Muscle layer of colon (tissue), 2 donors: ENCODE measurements at regions not wholly inside any gene's neighbourhood (a gene's known extent, or its start where the extent isn't known, plus 50 kb on each side); places are given as distances from the start of the nearest gene placed in this dataset.

ENCODE experiments used
- H3K27ac ChIP-seq: one replicate; pipeline ENCODE4 v1.7.0; 2013; ENCODE audit warnings: low read depth, mild to moderate bottlenecking, low read length, moderate library complexity
- H3K27me3 ChIP-seq, 2 donors: one replicate each; pipeline ENCODE4 v1.7.0; 2013; ENCODE audit warnings: low read length in 2 of 2, mild to moderate bottlenecking in 2 of 2; ENCODE audit not compliant: insufficient read depth in 2 of 2, control insufficient read depth in 1 of 2
- H3K36me3 ChIP-seq: one replicate; pipeline ENCODE4 v1.7.0; 2013; ENCODE audit warnings: mild to moderate bottlenecking, low read length; ENCODE audit not compliant: insufficient read depth
- H3K4me1 ChIP-seq: one replicate; pipeline ENCODE4 v1.7.0; 2013; ENCODE audit warnings: mild to moderate bottlenecking, low read length; ENCODE audit not compliant: insufficient read depth
- H3K4me3 ChIP-seq, 2 donors: one replicate each; pipeline ENCODE4 v1.7.0; 2013; ENCODE audit warnings: low read length in 2 of 2, low read depth in 1 of 2, mild to moderate bottlenecking in 1 of 2, moderate library complexity in 1 of 2
- H3K9ac ChIP-seq: one replicate; pipeline ENCODE4 v1.7.0; 2013; ENCODE audit warnings: low read length
- H3K9me3 ChIP-seq: one replicate; pipeline ENCODE4 v1.7.0; 2013; ENCODE audit warnings: mild to moderate bottlenecking, low read length
- donor health status: abdominal sarcoma.
- donor health status: Adenocarcinoma of cecum.

DNA sequence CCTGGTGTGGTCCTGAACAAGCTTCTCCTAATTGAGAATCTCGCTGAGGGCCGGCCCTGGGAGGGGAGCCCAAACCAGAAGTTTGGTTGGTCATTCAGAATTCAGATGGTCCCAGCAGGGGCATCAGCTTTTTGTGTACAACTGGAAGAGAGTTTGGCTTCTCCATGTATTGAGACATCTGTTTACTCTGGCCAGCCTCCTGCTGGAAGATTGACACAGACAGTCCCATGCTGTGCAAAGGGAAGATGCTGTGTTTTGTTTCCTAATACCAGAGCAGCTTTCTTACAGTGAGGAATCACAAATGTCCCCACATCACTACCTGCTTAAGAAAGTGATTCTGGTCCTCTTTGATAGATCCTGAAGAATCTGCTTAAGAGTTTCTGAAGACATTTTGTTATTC is 97.8 kb downstream of the PLEKHG1 start:
- no peaks in the 10 kb centered on the region for H3K36me3 ChIP-seq
- H3K4me3 ChIP-seq = no peak overlapping the region
- H3K4me1 ChIP-seq = peaks cover 16% of the 10 kb centered on the region
- no peaks in the 10 kb centered on the region for H3K9me3 ChIP-seq
- no peak overlapping the region for H3K27ac ChIP-seq
- H3K9ac ChIP-seq = no peak overlapping the region
- H3K27me3 ChIP-seq = no peaks in the 10 kb centered on the region

DNA sequence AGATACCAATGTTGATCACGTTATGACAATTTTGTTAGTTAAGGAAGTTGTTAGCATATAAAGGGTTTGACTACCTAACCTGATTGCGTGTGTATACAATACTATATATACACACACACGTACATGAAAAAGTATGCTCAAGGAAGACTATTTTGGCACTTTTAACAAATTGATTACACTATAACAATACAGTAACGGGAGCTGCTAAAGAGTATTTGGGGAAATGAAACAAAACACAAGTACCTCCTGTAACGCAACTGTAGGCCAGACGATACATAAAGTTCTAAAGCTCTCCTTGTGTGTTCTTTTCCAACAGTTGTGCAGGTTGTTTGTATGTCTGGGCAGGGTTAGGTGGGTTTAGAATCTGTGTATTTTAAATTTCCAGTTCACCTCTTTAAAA is 98.7 kb downstream of the PLEKHG1 start:
- Histone ChIP-seq H3K4me3 (no peak overlapping the region), H3K27ac (no peak overlapping the region), H3K36me3 (no peaks in the 10 kb centered on the region), H3K9me3 (no peaks in the 10 kb centered on the region), H3K9ac (no peak overlapping the region), H3K4me1 (peaks cover 16% of the 10 kb centered on the region), H3K27me3 (no peaks in the 10 kb centered on the region)

DNA sequence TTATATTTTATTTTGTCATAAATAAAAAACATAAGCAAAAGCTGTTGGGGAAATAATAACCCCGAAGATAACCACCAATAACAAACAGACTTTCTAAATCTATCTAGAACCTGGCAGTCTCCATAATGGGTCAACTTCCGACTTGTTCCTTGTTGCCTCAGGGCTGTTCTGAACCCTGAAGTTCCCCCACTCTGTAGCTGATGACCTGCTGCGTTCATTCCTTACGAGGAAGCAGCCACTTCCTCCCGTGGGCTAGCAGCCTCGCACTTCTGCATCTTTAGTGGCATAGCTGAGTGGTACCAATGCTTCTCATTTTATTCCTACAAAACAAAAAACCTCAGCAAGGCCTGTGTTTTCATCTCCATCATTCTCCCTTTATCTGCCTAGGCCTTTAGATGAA is 103.0 kb downstream of the PLEKHG1 start:
- Histone ChIP-seq H3K4me1 (no peaks in the 10 kb centered on the region), H3K9ac (no peak overlapping the region), H3K4me3 (no peak overlapping the region), H3K9me3 (no peaks in the 10 kb centered on the region), H3K36me3 (no peaks in the 10 kb centered on the region), H3K27ac (no peak overlapping the region), H3K27me3 (no peaks in the 10 kb centered on the region)

- H3K9ac ChIP-seq = no peak overlapping the region
- H3K27ac ChIP-seq = no peak overlapping the region
- no peaks in the 10 kb centered on the region for H3K36me3 ChIP-seq
- H3K4me3 ChIP-seq = no peak overlapping the region
- H3K27me3 ChIP-seq = no peaks in the 10 kb centered on the region
- H3K9me3 ChIP-seq = no peaks in the 10 kb centered on the region
- H3K4me1 ChIP-seq = no peaks in the 10 kb centered on the region
These were observed 104.9 kb downstream of the PLEKHG1 start for GRCh38 chr6:150704447-150705192.

DNA sequence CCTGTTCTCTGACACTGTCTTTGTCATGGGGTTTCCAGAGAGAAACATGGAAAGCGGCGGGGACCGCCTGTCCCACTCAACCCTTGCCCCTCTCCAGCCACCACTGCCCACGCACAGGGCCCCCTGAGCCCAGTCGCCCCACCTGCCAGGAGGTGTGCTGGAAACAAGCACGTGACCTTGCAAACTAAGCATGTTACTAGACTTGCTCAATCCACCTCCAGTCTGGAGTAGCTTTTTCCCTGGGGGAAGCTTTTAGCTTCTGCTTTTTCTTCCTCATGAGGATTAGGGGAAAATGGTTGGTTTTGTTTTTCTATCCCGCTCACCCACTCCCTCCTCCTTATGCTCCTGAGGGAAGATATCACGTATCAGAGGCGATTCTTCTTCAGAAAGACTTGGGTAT is 105.7 kb downstream of the PLEKHG1 start:
- Histone ChIP-seq H3K4me3 (no peak overlapping the region), H3K9ac (no peak overlapping the region), H3K27ac (no peak overlapping the region), H3K36me3 (no peaks in the 10 kb centered on the region), H3K27me3 (no peaks in the 10 kb centered on the region), H3K9me3 (no peaks in the 10 kb centered on the region), H3K4me1 (peaks cover 3% of the 10 kb centered on the region)

DNA sequence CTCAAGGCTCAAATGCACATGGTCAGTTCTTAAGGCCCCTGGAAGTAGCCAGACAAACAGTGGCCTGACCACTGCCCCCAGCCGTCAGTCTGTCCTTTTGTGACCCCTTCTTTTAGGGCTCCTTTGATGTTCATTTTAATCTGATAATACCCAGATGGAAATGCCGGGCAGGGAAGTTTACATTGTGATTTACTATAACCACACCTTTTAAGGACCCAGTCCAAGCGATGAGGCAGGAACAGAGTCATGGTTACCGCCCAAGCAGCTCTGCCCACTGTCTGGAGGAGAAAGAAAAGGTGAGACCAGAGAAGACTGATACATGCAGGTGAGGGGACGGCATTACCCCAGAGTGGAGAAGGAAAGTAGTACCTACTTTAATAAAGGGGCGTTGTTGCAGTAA is 110.6 kb downstream of the PLEKHG1 start:
- H3K9me3 ChIP-seq = no peaks in the 10 kb centered on the region
- H3K36me3 ChIP-seq = no peaks in the 10 kb centered on the region
- peaks cover 12% of the 10 kb centered on the region for H3K4me1 ChIP-seq
- no peaks in the 10 kb centered on the region for H3K27me3 ChIP-seq
- H3K9ac ChIP-seq = no peak overlapping the region
- no peak overlapping the region for H3K4me3 ChIP-seq
- no peak overlapping the region for H3K27ac ChIP-seq

DNA sequence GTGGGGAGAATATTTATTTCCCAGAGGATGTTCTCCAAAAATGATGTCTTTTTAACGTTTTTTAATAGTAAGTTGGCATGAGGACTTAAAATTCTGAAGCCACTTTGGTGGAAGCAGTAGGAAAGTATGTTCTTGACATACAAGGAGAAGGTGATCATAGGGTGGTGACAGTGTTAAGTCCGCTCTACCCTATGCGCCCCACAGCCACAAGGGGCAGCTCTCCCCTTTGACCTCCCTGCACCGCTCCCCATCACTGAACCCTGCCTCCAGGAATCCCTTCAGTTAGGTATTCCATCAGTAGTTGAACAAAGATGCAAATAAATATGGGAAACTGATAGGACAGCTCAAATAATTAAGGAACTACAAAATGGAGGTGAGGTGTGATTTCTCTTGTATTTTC is 111.4 kb downstream of the PLEKHG1 start:
- Histone ChIP-seq H3K9me3 (no peaks in the 10 kb centered on the region), H3K4me1 (peaks cover 12% of the 10 kb centered on the region), H3K27ac (no peak overlapping the region), H3K36me3 (no peaks in the 10 kb centered on the region), H3K27me3 (no peaks in the 10 kb centered on the region), H3K9ac (no peak overlapping the region), H3K4me3 (no peak overlapping the region)

- H3K27me3 ChIP-seq = no peaks in the 10 kb centered on the region
- H3K36me3 ChIP-seq = no peaks in the 10 kb centered on the region
- no peaks in the 10 kb centered on the region for H3K9me3 ChIP-seq
- H3K4me1 ChIP-seq = peaks cover 12% of the 10 kb centered on the region
- H3K9ac ChIP-seq = no peak overlapping the region
- H3K27ac ChIP-seq = no peak overlapping the region
- H3K4me3 ChIP-seq = no peak overlapping the region
These were observed 112.2 kb downstream of the PLEKHG1 start for GRCh38 chr6:150711584-150712504.

- Histone ChIP-seq H3K9me3 (no peaks in the 10 kb centered on the region), H3K4me1 (peaks cover 12% of the 10 kb centered on the region), H3K4me3 (no peak overlapping the region), H3K27me3 (no peaks in the 10 kb centered on the region), H3K27ac (no peak overlapping the region), H3K9ac (no peak overlapping the region), H3K36me3 (no peaks in the 10 kb centered on the region)
These were observed 113.0 kb downstream of the PLEKHG1 start for GRCh38 chr6:150712505-150713252.

DNA sequence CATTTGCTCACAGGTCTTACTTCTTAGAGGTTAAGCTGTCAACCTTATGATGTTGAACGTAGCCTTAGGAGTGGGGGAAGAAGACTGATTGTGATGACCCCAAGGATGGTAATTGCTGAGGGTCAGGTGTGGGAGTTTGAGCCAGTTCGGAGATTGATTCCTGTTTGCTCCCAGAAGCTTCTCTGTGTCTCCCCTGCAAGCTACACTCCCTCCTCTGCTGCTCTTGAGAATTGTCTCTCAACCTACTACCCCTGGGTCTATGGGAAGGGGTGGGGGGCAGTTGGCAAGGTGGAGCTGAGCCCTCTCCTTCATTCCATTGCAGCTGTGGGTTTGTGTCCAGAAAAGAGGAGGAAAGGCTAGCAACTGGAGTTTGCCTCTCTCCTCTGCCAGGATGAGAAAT is 113.8 kb downstream of the PLEKHG1 start:
- H3K9me3 ChIP-seq = no peaks in the 10 kb centered on the region
- no peak overlapping the region for H3K27ac ChIP-seq

DNA sequence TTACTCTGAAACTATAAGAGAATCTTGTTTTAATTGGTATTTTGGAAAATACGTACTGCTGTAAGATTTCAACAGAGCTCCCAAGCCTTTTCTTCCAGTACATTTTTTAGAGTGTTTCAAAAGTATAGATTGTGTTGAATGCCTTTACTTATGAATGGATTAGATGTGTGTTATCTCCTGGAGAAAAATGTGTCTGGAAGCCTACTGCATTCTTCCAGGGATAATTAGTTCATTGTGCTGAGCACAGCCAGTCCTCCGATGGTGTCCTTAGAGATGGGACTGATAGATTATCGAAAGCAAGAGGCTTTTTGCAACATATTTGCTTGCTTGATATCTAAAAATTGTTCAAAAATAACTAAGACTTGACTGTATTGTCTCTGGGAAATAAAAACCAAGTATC is 114.2 kb downstream of the PLEKHG1 start:
- Histone ChIP-seq H3K4me1 (peaks cover 12% of the 10 kb centered on the region), H3K27ac (no peak overlapping the region), H3K9ac (no peak overlapping the region), H3K27me3 (no peaks in the 10 kb centered on the region), H3K36me3 (no peaks in the 10 kb centered on the region), H3K9me3 (no peaks in the 10 kb centered on the region), H3K4me3 (no peak overlapping the region)

More for the DNA sequence above, 113.8 kb downstream of the PLEKHG1 start:
- Histone ChIP-seq H3K27me3 (no peaks in the 10 kb centered on the region), H3K4me1 (peaks cover 12% of the 10 kb centered on the region), H3K4me3 (no peak overlapping the region), H3K36me3 (no peaks in the 10 kb centered on the region), H3K9ac (no peak overlapping the region)
